Testis (tissue), 2 donors: ENCODE measurements at regions not wholly inside any gene's neighbourhood (a gene's known extent, or its start where the extent isn't known, plus 50 kb on each side); places are given as distances from the start of the nearest gene placed in this dataset.

Experiments used
- POLR2A ChIP-seq: fragments of 450-650 bp; IDR thresholded peaks from one replicate; pipeline ENCODE4 v1.6.1; 2017; ENCODE audit warnings: antibody characterized with exemption, mild to moderate bottlenecking, moderate library complexity
- TF ChIP-seq, protein P1 (sequence below), 3 experiments: fragments of 450-650 bp in 2 of 3; fragments of 200-600 bp in 1 of 3; sonication (generic) in 1 of 3; IDR thresholded peaks; one replicate each; pipeline ENCODE4 v1.5.1; 2016 to 2019; ENCODE audit warnings: antibody characterized with exemption in 3 of 3, mild to moderate bottlenecking in 2 of 3, moderate library complexity in 1 of 3

DNA sequence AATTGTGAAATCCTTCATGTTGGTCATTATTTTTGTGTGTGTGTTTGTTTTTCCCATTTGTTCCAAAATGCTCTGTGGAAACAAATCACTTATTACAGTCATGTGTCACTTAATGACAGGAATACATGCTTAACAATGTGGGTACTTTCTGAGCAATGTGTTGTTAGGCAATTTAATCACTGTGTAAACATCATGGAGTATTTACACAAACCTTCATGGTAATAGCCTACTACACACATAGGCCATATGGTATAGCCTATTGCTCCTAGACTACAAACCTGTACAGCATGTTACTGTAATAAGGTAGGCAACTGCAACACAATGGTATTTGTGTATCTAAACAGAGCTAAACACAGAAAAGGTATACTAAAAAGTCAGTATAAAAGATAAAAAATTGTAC lies 388.9 kb upstream of the PPP1R2C start:
- TF ChIP-seq POLR2A, result no peak
- TF ChIP-seq, protein P1, sequence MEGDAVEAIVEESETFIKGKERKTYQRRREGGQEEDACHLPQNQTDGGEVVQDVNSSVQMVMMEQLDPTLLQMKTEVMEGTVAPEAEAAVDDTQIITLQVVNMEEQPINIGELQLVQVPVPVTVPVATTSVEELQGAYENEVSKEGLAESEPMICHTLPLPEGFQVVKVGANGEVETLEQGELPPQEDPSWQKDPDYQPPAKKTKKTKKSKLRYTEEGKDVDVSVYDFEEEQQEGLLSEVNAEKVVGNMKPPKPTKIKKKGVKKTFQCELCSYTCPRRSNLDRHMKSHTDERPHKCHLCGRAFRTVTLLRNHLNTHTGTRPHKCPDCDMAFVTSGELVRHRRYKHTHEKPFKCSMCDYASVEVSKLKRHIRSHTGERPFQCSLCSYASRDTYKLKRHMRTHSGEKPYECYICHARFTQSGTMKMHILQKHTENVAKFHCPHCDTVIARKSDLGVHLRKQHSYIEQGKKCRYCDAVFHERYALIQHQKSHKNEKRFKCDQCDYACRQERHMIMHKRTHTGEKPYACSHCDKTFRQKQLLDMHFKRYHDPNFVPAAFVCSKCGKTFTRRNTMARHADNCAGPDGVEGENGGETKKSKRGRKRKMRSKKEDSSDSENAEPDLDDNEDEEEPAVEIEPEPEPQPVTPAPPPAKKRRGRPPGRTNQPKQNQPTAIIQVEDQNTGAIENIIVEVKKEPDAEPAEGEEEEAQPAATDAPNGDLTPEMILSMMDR (IDR thresholded peaks at IDR 0.05), result no peak
